ENCODE measurements at regions not wholly inside any gene's neighbourhood (a gene's known extent, or its start where the extent isn't known, plus 50 kb on each side); places are given as distances from the start of the nearest gene placed in this dataset.

DNA sequence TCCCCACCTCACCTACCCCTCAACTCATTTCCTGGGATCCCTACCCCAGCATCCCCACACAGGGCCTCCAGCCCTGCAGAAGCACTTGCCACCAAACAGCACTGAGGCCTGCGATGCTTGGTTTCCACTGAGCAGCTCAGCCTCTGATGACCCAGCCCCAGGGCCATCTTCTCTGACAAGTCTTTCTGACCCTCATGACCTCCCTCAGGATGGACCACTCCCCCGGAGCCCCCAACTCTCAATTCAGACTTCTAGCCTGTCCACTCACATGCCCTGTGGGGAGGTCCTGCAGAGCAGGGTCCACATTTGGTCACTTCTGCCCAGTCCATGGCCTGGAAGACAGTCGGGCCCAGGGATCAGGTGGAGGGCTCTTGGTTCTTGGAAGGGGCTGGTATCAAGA, 63.4 kb upstream of the SPATA12 start:
- TF ChIP-seq, protein P1, sequence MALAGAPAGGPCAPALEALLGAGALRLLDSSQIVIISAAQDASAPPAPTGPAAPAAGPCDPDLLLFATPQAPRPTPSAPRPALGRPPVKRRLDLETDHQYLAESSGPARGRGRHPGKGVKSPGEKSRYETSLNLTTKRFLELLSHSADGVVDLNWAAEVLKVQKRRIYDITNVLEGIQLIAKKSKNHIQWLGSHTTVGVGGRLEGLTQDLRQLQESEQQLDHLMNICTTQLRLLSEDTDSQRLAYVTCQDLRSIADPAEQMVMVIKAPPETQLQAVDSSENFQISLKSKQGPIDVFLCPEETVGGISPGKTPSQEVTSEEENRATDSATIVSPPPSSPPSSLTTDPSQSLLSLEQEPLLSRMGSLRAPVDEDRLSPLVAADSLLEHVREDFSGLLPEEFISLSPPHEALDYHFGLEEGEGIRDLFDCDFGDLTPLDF (CRISPR knock-in tag; IDR thresholded peaks at IDR 0.05): no peak
- TF ChIP-seq, protein P2, sequence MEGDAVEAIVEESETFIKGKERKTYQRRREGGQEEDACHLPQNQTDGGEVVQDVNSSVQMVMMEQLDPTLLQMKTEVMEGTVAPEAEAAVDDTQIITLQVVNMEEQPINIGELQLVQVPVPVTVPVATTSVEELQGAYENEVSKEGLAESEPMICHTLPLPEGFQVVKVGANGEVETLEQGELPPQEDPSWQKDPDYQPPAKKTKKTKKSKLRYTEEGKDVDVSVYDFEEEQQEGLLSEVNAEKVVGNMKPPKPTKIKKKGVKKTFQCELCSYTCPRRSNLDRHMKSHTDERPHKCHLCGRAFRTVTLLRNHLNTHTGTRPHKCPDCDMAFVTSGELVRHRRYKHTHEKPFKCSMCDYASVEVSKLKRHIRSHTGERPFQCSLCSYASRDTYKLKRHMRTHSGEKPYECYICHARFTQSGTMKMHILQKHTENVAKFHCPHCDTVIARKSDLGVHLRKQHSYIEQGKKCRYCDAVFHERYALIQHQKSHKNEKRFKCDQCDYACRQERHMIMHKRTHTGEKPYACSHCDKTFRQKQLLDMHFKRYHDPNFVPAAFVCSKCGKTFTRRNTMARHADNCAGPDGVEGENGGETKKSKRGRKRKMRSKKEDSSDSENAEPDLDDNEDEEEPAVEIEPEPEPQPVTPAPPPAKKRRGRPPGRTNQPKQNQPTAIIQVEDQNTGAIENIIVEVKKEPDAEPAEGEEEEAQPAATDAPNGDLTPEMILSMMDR (IDR thresholded peaks at IDR 0.05): no peak
- TF ChIP-seq IRF2 (CRISPR knock-in tag; IDR thresholded peaks at IDR 0.05; ENCODE audit: borderline replicate concordance, low read depth) (no peak), EMX1 (CRISPR knock-in tag; IDR thresholded peaks at IDR 0.05) (no peak), ESRRA (CRISPR knock-in tag; IDR thresholded peaks at IDR 0.05; ENCODE audit: borderline replicate concordance) (no peak), FOXJ3 (CRISPR knock-in tag; IDR thresholded peaks at IDR 0.05; ENCODE audit: borderline replicate concordance) (no peak), NFE2L1 (CRISPR knock-in tag; IDR thresholded peaks at IDR 0.05) (no peak), SP1 (CRISPR knock-in tag; conservative IDR thresholded peaks at IDR 0.05) (no peak)
- TF ChIP-seq, protein P3, sequence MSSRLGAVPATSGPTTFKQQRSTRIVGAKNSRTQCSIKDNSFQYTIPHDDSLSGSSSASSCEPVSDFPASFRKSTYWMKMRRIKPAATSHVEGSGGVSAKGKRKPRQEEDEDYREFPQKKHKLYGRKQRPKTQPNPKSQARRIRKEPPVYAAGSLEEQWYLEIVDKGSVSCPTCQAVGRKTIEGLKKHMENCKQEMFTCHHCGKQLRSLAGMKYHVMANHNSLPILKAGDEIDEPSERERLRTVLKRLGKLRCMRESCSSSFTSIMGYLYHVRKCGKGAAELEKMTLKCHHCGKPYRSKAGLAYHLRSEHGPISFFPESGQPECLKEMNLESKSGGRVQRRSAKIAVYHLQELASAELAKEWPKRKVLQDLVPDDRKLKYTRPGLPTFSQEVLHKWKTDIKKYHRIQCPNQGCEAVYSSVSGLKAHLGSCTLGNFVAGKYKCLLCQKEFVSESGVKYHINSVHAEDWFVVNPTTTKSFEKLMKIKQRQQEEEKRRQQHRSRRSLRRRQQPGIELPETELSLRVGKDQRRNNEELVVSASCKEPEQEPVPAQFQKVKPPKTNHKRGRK (CRISPR knock-in tag; IDR thresholded peaks at IDR 0.05; ENCODE audit: borderline replicate concordance): no peak
- TF ChIP-seq, protein P4, sequence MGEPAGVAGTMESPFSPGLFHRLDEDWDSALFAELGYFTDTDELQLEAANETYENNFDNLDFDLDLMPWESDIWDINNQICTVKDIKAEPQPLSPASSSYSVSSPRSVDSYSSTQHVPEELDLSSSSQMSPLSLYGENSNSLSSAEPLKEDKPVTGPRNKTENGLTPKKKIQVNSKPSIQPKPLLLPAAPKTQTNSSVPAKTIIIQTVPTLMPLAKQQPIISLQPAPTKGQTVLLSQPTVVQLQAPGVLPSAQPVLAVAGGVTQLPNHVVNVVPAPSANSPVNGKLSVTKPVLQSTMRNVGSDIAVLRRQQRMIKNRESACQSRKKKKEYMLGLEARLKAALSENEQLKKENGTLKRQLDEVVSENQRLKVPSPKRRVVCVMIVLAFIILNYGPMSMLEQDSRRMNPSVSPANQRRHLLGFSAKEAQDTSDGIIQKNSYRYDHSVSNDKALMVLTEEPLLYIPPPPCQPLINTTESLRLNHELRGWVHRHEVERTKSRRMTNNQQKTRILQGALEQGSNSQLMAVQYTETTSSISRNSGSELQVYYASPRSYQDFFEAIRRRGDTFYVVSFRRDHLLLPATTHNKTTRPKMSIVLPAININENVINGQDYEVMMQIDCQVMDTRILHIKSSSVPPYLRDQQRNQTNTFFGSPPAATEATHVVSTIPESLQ (CRISPR knock-in tag; IDR thresholded peaks at IDR 0.05): no peak
